OCI-LY7 (cell line): ENCODE measurements at regions not wholly inside any gene's neighbourhood (a gene's known extent, or its start where the extent isn't known, plus 50 kb on each side); places are given as distances from the start of the nearest gene placed in this dataset.

ENCODE experiments used
- BruUV-seq: library from RNA; stranded (reverse); fragments of 400-500 nt; replicated peaks from 2 replicates; lab custom pipeline; 2021; lab: Mats Ljungman, UMichigan
- CTCF ChIA-PET: fragments of 300-600 bp; sonication (Branson Sonifier 250); formaldehyde crosslinking; loops from one replicate; lab custom pipeline; 2022; ENCODE audit warnings: antibody characterized with exemption; ENCODE audit not compliant: unreplicated experiment; lab: Charles Lee
- POLR2A ChIA-PET: fragments of 300-600 bp; sonication (Branson Sonifier 250); formaldehyde crosslinking; loops from one replicate; lab custom pipeline; 2022; ENCODE audit warnings: antibody characterized with exemption; lab: Charles Lee
- DNase-seq: peaks from one replicate; pipeline ENCODE4 v3.0.0-alpha.2; 2015; ENCODE audit warnings: low spot score
- H2AFZ ChIP-seq: fragments of 200-600 bp; sonication (generic), shearing (Covaris generic); 2 replicates; pipeline ENCODE4 v1.6.1; 2014; ENCODE audit warnings: mild to moderate bottlenecking, antibody characterized with exemption, low read length, moderate library complexity
- H3K27ac ChIP-seq: fragments of 200-600 bp; sonication (generic); 2 replicates; pipeline ENCODE4 v1.5.1; 2014; ENCODE audit warnings: mixed run types, low read depth, mild to moderate bottlenecking, moderate library complexity, low read length, inconsistent platforms; ENCODE audit not compliant: poor library complexity, severe bottlenecking
- H3K36me3 ChIP-seq: fragments of 200-600 bp; sonication (generic); 2 replicates; pipeline ENCODE4 v1.6.1; 2014; ENCODE audit warnings: mild to moderate bottlenecking, antibody characterized with exemption, low read length, moderate library complexity, mixed read lengths; ENCODE audit not compliant: insufficient read depth
- H3K4me1 ChIP-seq: fragments of 200-600 bp; sonication (generic); 2 replicates; pipeline ENCODE4 v1.5.1; 2014; ENCODE audit warnings: mild to moderate bottlenecking, low read length; ENCODE audit not compliant: insufficient read depth, poor library complexity, severe bottlenecking
- H3K4me2 ChIP-seq: fragments of 200-600 bp; sonication (generic); 2 replicates; pipeline ENCODE4 v1.6.1; 2014; ENCODE audit warnings: mild to moderate bottlenecking, low read length
- H3K4me3 ChIP-seq: fragments of 200-600 bp; sonication (generic); 2 replicates; pipeline ENCODE4 v1.5.1; 2014; ENCODE audit warnings: mild to moderate bottlenecking, low read depth, low read length; ENCODE audit not compliant: poor library complexity, severe bottlenecking
- H3K79me2 ChIP-seq: fragments of 200-600 bp; sonication (generic); 2 replicates; pipeline ENCODE4 v1.6.1; 2016; ENCODE audit warnings: low read depth, mild to moderate bottlenecking, low read length, moderate library complexity, mixed read lengths; ENCODE audit not compliant: insufficient read depth
- H3K9me2 ChIP-seq: fragments of 200-600 bp; sonication (generic); 2 replicates; pipeline ENCODE4 v1.6.1; 2016; ENCODE audit warnings: mild to moderate bottlenecking, low read length, mixed read lengths; ENCODE audit not compliant: insufficient read depth
- H3K9me3 ChIP-seq: fragments of 200-600 bp; sonication (generic); 2 replicates; pipeline ENCODE4 v1.6.1; 2014; ENCODE audit warnings: mild to moderate bottlenecking, mixed run types, low read length, mixed read lengths
- H4K20me1 ChIP-seq: fragments of 200-600 bp; sonication (generic); 2 replicates; pipeline ENCODE4 v1.6.1; 2014; ENCODE audit warnings: mild to moderate bottlenecking, antibody characterized with exemption, low read length, moderate library complexity, mixed read lengths; ENCODE audit not compliant: insufficient read depth
- EZH2phosphoT487 ChIP-seq: fragments of 200-600 bp; sonication (generic); IDR thresholded peaks from 2 replicates; pipeline ENCODE4 v1.6.1; 2018; ENCODE audit warnings: low read depth, borderline replicate concordance, mild to moderate bottlenecking, mixed run types, antibody characterized with exemption, low read length, moderate library complexity, mixed read lengths
- intact Hi-C: fragments of 100-400 bp; cut with micrococcal nuclease; formaldehyde crosslinking; loops from one replicate; pipeline ENCODE4 v1.10.0; 2022; ENCODE audit not compliant: unreplicated experiment
- TF ChIP-seq, protein P1 (sequence below): fragments of 200-600 bp; sonication (generic); conservative IDR thresholded peaks from 2 replicates; pipeline ENCODE4 v1.5.1; 2014; ENCODE audit warnings: mild to moderate bottlenecking, antibody characterized with exemption, low read length, moderate library complexity, mixed read lengths

DNA sequence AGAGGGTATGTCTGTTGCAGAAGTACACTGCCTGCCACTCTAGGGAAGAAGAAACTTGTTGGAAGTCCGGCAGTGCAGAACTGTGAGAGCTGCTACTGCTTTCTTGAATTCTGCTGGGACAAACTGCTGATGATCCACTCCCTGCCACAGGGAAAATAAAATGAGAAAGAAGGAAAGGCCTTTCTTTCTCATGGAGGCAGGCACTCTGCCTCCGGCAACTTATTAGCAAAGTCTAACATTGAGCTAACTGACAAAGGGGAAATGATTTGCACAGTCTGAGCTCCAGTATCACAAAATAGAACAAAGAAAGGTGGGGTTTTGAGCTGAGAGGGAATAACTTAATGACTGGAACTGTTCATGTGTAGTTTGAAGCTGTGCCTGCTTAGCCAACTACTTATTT is 134.6 kb downstream of the AASDHPPT start:
- Histone ChIP-seq H3K9me2 (no peaks in the 10 kb centered on the region), H3K9me3 (no peaks in the 10 kb centered on the region), H3K4me2 (no peak overlapping the region), H3K27ac (no peak overlapping the region), H3K4me1 (no peaks in the 10 kb centered on the region), H3K4me3 (no peak overlapping the region), H4K20me1 (no peaks in the 10 kb centered on the region), H3K36me3 (no peaks in the 10 kb centered on the region), H3K79me2 (no peaks in the 10 kb centered on the region), H2AFZ (no peak overlapping the region)
- intact Hi-C loops = no loop called here
- no peak for DNase-seq
- no TSS peak for BruUV-seq
- ChIA-PET CTCF (no interaction called here), POLR2A (interaction anchor here (0.6 kb wide), 1 partner anchor 1792 kb away, joined by 3 read pairs; no protein-coding TSS in a partner anchor)
- TF ChIP-seq, protein P1, sequence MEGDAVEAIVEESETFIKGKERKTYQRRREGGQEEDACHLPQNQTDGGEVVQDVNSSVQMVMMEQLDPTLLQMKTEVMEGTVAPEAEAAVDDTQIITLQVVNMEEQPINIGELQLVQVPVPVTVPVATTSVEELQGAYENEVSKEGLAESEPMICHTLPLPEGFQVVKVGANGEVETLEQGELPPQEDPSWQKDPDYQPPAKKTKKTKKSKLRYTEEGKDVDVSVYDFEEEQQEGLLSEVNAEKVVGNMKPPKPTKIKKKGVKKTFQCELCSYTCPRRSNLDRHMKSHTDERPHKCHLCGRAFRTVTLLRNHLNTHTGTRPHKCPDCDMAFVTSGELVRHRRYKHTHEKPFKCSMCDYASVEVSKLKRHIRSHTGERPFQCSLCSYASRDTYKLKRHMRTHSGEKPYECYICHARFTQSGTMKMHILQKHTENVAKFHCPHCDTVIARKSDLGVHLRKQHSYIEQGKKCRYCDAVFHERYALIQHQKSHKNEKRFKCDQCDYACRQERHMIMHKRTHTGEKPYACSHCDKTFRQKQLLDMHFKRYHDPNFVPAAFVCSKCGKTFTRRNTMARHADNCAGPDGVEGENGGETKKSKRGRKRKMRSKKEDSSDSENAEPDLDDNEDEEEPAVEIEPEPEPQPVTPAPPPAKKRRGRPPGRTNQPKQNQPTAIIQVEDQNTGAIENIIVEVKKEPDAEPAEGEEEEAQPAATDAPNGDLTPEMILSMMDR = no peak
- TF ChIP-seq EZH2phosphoT487 = no peak

DNA sequence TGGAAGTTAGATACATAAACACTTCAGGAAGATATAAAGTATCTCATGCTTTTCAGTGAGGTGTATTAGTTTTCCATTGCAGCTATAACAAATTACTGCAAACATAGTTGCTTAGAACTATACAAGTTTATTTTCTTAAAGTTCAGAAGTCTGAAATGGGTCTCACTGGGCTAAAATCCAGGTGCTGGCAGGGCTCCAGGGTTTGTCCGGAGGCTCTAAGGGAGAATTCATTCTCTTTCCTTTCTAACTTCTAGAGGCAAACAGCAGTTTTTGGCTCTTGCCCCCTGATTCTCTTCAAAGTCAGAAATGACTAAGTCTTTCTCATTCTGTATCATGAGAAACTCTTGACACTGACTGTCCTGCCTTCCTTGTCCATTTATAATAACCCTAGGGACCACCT is 138.8 kb downstream of the AASDHPPT start:
- no peak for DNase-seq
- H3K9me3 ChIP-seq = no peaks in the 10 kb centered on the region
- TF ChIP-seq, protein P1 = no peak
- TF ChIP-seq EZH2phosphoT487 = no peak
- H3K36me3 ChIP-seq = no peaks in the 10 kb centered on the region
- no peaks in the 10 kb centered on the region for H3K9me2 ChIP-seq
- no peaks in the 10 kb centered on the region for H4K20me1 ChIP-seq
- intact Hi-C loops = no loop called here
- H3K27ac ChIP-seq = no peak overlapping the region
- no peaks in the 10 kb centered on the region for H3K4me1 ChIP-seq
- no peaks in the 10 kb centered on the region for H3K79me2 ChIP-seq
- no TSS peak for BruUV-seq
- H2AFZ ChIP-seq = no peak overlapping the region
- CTCF ChIA-PET = no interaction called here
- no peak overlapping the region for H3K4me2 ChIP-seq
- no peak overlapping the region for H3K4me3 ChIP-seq
- POLR2A ChIA-PET = interaction anchor here (2.0 kb wide), 1 partner anchor 7 kb away, joined by 4 read pairs; no protein-coding TSS in a partner anchor

DNA sequence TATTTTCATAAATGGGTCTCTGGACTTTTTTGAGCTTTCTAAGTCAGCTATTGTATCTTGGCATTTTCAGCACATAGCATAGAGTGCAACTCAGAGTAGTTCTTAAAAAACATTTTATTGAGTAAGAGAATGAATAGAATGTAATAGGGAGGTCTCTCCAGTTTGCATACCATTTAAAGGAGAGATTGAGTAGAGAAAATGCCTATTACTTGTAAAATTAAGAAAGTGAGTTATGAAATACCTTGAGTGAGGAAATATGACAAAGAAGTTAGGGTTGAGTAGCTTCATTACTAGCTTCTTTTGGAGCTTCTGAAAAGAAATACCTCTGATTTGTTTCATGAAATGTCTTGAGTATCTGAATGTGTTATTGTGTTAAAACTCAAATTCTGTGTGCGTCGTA is 140.0 kb downstream of the AASDHPPT start:
- no peaks in the 10 kb centered on the region for H3K36me3 ChIP-seq
- ChIA-PET CTCF (no interaction called here), POLR2A (interaction anchor here (0.6 to 2.0 kb wide), 3 partner anchors 9 to 60 kb away, joined by 3 to 4 read pairs (median 3); no protein-coding TSS in a partner anchor)
- H2AFZ ChIP-seq = no peak overlapping the region
- intact Hi-C loops = no loop called here
- no peaks in the 10 kb centered on the region for H3K9me3 ChIP-seq
- no peaks in the 10 kb centered on the region for H3K4me1 ChIP-seq
- no peak overlapping the region for H3K27ac ChIP-seq
- H3K4me2 ChIP-seq = no peak overlapping the region
- TF ChIP-seq EZH2phosphoT487 = no peak
- TF ChIP-seq, protein P1 = no peak
- H3K79me2 ChIP-seq = no peaks in the 10 kb centered on the region
- no TSS peak for BruUV-seq
- H3K9me2 ChIP-seq = no peaks in the 10 kb centered on the region
- DNase-seq = no peak
- H4K20me1 ChIP-seq = no peaks in the 10 kb centered on the region
- H3K4me3 ChIP-seq = no peak overlapping the region
